ENCODE measurements at regions not wholly inside any gene's neighbourhood (a gene's known extent, or its start where the extent isn't known, plus 50 kb on each side); places are given as distances from the start of the nearest gene placed in this dataset.
"Not testable (repeated sequence)": the region's sequence is repeated elsewhere in the genome, so short reads cannot be mapped to it uniquely, and the experiment has no call there.

DNA sequence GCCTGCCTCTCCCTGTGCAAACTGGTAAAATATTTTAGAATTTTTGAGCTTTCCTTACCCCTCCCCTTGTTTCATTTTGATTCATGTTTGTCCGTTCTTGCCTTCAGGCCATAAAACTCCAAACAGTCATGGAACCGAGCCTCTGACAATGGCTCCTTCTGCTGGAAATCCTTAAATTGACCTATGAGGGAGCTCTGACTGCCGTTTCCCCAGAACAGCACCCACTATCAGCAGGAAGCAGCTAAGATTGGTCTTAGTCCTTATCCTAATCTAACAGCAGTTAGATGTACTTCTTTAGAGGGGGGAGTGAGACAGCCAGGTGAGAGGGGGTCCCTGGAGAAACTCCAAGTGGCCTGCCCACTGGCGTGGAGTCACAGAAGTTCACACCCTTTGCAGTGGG is 106.7 kb downstream of the FAM174A start:
- H3K27me3 ChIP-seq (ENCODE audit: control insufficient read depth, insufficient read depth, low read length) = no peaks in the 10 kb centered on the region
- no peak overlapping the region for H3K4me2 ChIP-seq (ENCODE audit: low read length)
- no peak overlapping the region for H3K4me3 ChIP-seq (ENCODE audit: low read length)
- H3K4me1 ChIP-seq (ENCODE audit: control insufficient read depth, insufficient read depth, low read length) = no peaks in the 10 kb centered on the region
- no peaks in the 10 kb centered on the region for H3K36me3 ChIP-seq (ENCODE audit: insufficient read depth, low read length)
- no peak overlapping the region for H3K9ac ChIP-seq (ENCODE audit: low read depth, low read length)
- no peaks in the 10 kb centered on the region for H3K9me3 ChIP-seq (replicated peaks; ENCODE audit: low read length)

DNA sequence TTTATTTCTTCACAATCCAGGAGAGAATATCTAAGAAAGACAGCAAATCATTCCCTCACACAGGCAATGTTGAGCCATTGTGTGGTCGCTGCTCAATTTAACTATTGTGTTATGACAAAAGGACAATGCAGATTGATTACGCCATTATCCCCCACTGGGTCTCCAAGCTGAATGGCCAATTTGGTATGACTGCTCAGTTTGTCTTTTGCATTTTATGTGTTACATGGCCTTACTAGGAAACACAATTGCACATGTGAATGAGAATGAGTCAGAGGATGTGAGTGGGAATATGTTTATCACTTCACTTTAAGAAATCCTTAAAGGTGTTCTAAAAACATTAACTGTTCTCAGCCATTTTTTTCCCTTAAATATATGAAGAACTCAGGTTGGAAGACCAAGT is 108.3 kb downstream of the FAM174A start:
- Histone ChIP-seq H3K9ac (ENCODE audit: low read depth, low read length) (no peak overlapping the region), H3K4me2 (ENCODE audit: low read length) (no peak overlapping the region), H3K4me1 (ENCODE audit: control insufficient read depth, insufficient read depth, low read length) (no peaks in the 10 kb centered on the region)

DNA sequence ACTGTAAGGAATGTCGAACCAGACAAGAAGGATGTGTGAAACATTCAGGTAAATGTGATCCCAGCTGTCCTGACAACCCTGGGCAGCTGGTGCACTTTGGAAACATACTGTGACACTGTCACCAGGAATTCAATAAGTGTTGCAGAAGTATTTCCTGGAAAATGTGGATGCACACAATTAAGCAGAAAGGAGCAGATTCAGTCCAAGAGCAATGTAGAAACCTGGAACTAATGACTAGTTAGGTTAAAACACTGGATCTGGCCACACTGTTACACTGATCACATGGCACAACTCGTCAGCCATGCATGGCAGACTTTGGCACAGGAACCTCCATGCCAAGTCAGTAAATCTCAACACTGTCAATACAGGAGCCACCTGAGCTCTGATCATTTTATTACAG is 109.0 kb downstream of the FAM174A start:
- H3K4me3 ChIP-seq (ENCODE audit: low read length) = no peak overlapping the region
- H3K9ac ChIP-seq (ENCODE audit: low read depth, low read length) = no peak overlapping the region
- no peak overlapping the region for H3K4me2 ChIP-seq (ENCODE audit: low read length)
- H3K4me1 ChIP-seq (ENCODE audit: control insufficient read depth, insufficient read depth, low read length) = no peaks in the 10 kb centered on the region
- no peaks in the 10 kb centered on the region for H3K27me3 ChIP-seq (ENCODE audit: control insufficient read depth, insufficient read depth, low read length)
- no peaks in the 10 kb centered on the region for H3K36me3 ChIP-seq (ENCODE audit: insufficient read depth, low read length)
- no peaks in the 10 kb centered on the region for H3K9me3 ChIP-seq (replicated peaks; ENCODE audit: low read length)

More for the DNA sequence above, 108.3 kb downstream of the FAM174A start:
- Histone ChIP-seq H3K9me3 (replicated peaks; ENCODE audit: low read length) (no peaks in the 10 kb centered on the region), H3K27me3 (ENCODE audit: control insufficient read depth, insufficient read depth, low read length) (no peaks in the 10 kb centered on the region), H3K4me3 (ENCODE audit: low read length) (no peak overlapping the region), H3K36me3 (ENCODE audit: insufficient read depth, low read length) (no peaks in the 10 kb centered on the region)

DNA sequence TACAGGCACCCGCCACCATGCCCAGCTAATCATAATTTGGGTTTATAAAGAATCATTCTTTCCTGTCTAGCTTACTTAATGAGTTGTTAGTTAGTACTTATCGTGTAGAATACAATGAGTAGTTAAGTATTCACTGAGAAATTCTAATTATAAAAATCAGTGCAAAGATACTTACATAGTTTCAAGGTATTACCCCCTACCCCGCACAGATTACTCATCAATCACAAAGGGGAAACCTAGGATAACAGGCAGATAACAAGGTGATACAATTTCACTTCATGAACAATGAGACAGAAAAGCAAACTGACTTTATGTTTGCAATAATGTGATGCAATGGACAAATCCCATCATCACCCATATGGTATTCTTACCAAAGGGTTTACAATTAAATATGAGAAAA is 109.6 kb downstream of the FAM174A start:
- no peaks in the 10 kb centered on the region for H3K9me3 ChIP-seq (replicated peaks; ENCODE audit: low read length)
- H3K27me3 ChIP-seq (ENCODE audit: control insufficient read depth, insufficient read depth, low read length) = no peaks in the 10 kb centered on the region
- no peak overlapping the region for H3K9ac ChIP-seq (ENCODE audit: low read depth, low read length)
- no peak overlapping the region for H3K4me3 ChIP-seq (ENCODE audit: low read length)
- no peaks in the 10 kb centered on the region for H3K4me1 ChIP-seq (ENCODE audit: control insufficient read depth, insufficient read depth, low read length)
- no peaks in the 10 kb centered on the region for H3K36me3 ChIP-seq (ENCODE audit: insufficient read depth, low read length)
- no peak overlapping the region for H3K4me2 ChIP-seq (ENCODE audit: low read length)

DNA sequence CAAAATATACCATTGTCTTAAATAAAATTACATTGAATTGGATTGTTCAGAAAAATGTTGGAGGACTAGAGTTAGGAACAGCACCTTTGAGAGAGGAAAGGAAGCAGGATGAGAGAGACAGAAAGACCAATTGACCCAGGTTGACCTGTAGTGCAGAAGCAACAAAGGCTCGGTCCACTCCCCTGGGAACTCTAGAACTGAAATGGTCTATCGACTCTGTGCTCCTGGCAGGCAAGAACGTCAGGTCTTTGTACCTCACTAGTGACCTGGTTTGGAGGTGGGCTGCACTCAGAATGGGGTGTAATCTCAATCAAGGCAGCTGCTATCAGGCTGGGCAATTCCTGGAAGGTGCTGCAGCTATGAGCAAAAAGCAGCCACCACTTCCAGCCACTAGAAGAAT is 110.8 kb downstream of the FAM174A start:
- Histone ChIP-seq H3K9ac (ENCODE audit: low read depth, low read length) (no peak overlapping the region), H3K36me3 (ENCODE audit: insufficient read depth, low read length) (no peaks in the 10 kb centered on the region), H3K4me1 (ENCODE audit: control insufficient read depth, insufficient read depth, low read length) (no peaks in the 10 kb centered on the region)

DNA sequence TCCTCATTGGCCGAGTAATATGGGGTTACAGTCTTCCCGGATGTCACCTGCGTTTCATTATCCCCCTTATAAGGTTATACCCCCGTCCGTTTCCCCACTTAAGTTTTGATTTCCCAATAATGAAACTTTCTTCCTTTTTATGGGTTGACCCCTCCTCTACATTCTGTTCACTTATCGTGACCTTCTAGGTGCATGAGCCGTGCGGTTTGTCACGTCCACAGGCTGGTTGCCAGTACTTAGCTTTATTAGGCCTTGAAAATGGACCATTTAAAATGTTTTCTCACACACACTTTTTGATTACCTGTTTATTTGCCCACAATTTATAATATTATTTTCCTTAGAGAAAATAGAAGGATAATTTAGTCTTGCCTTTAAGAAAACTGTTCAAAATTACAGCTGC is 111.5 kb downstream of the FAM174A start:
- no peaks in the 10 kb centered on the region for H3K27me3 ChIP-seq (ENCODE audit: control insufficient read depth, insufficient read depth, low read length)

More for the DNA sequence above, 110.8 kb downstream of the FAM174A start:
- Histone ChIP-seq H3K4me3 (ENCODE audit: low read length) (no peak overlapping the region), H3K4me2 (ENCODE audit: low read length) (no peak overlapping the region), H3K9me3 (replicated peaks; ENCODE audit: low read length) (no peaks in the 10 kb centered on the region), H3K27me3 (ENCODE audit: control insufficient read depth, insufficient read depth, low read length) (no peaks in the 10 kb centered on the region)

DNA sequence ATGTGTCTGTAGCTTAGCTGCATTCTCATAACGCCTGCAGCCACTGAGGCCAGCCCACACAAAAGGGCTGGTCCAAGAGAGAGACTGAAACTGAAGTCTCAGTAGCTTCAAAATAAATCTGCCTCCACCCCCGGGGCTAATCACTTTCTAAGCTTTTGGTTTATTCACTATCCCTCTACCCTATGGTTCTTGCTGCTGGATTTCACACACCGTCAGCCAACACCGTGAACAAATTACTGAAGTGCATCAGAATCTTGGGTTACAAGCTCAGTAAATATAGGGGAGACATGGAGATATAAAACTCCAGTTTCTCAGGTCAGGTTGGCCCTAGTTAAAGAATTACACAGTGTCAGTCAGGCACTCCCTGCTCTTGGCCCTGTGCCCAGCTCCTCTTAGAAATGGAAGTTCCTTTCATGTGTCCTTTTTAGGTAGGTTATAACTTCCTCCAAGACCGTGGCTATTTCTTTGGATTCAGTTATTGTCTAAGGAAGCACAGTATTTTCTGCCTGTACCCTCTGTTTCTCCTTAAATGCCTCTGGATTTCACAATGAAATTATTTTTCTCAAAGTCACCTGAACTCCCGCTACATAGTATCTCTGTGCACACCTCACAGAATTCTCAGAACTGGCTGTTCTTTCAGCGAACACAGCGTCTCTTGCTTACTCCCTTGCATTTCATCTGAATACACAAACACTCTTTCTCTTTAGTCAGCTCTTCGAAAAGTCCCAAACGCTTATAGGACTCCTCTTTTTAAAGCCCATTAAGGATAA is 112.5 kb downstream of the FAM174A start:
- Histone ChIP-seq H3K4me1 (ENCODE audit: control insufficient read depth, insufficient read depth, low read length) (no peaks in the 10 kb centered on the region), H3K9ac (ENCODE audit: low read depth, low read length) (no peak overlapping the region), H3K9me3 (replicated peaks; ENCODE audit: low read length) (no peaks in the 10 kb centered on the region), H3K36me3 (ENCODE audit: insufficient read depth, low read length) (no peaks in the 10 kb centered on the region), H3K27me3 (ENCODE audit: control insufficient read depth, insufficient read depth, low read length) (no peaks in the 10 kb centered on the region), H3K4me2 (ENCODE audit: low read length) (no peak overlapping the region), H3K4me3 (ENCODE audit: low read length) (no peak overlapping the region)

More for the DNA sequence above, 111.5 kb downstream of the FAM174A start:
- no peak overlapping the region for H3K4me3 ChIP-seq (ENCODE audit: low read length)
- H3K4me2 ChIP-seq (ENCODE audit: low read length) = no peak overlapping the region
- no peak overlapping the region for H3K9ac ChIP-seq (ENCODE audit: low read depth, low read length)
- no peaks in the 10 kb centered on the region for H3K9me3 ChIP-seq (replicated peaks; ENCODE audit: low read length)
- H3K36me3 ChIP-seq (ENCODE audit: insufficient read depth, low read length) = no peaks in the 10 kb centered on the region
- H3K4me1 ChIP-seq (ENCODE audit: control insufficient read depth, insufficient read depth, low read length) = no peaks in the 10 kb centered on the region

DNA sequence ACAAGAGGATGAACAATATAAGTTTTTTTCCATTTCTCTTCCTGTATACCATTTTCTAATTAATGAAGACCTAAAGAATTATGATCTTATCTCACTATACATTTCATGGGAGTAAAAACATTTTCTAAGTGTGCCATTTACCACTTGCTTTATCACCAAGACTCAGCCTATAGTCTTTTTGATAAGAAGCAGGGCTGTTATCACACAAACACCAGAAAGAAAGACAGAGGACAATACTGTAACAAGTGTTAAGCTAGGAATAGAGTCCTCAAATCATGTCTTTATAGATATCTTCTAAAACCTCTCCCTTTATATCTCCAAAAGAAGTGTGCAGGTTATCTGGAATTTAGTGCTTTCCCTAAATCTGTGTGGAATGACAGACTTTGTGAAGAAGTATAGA is 119.7 kb downstream of the FAM174A start:
- H3K9ac ChIP-seq (ENCODE audit: low read depth, low read length) = no peak overlapping the region
- no peak overlapping the region for H3K4me3 ChIP-seq (ENCODE audit: low read length)
- no peaks in the 10 kb centered on the region for H3K27me3 ChIP-seq (ENCODE audit: control insufficient read depth, insufficient read depth, low read length)
- no peaks in the 10 kb centered on the region for H3K4me1 ChIP-seq (ENCODE audit: control insufficient read depth, insufficient read depth, low read length)
- no peaks in the 10 kb centered on the region for H3K9me3 ChIP-seq (replicated peaks; ENCODE audit: low read length)
- no peak overlapping the region for H3K4me2 ChIP-seq (ENCODE audit: low read length)
- no peaks in the 10 kb centered on the region for H3K36me3 ChIP-seq (ENCODE audit: insufficient read depth, low read length)

DNA sequence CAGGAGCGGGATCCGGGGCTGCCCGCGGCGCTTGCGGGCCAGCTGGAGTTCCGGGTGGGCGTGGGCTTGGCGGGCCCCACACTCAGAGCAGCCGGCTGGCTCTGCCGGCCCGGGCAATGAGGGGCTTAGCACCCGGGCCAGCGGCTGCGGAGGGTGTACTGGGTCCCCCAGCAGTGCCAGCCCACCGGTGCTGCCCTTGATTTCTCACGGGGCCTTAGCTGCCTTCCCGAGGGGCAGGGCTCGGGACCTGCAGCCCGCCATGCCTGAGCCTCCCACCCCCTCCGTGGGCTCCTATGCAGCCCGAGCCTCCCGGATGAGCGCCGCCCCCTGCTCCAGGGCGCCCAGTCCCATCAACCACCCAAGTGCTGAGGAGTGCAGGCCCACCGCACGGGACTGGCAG is 121.6 kb downstream of the FAM174A start:
- not testable (repeated sequence) for H3K9ac ChIP-seq (ENCODE audit: low read depth, low read length); H3K4me3 ChIP-seq (ENCODE audit: low read length); H3K27me3 ChIP-seq (ENCODE audit: control insufficient read depth, insufficient read depth, low read length); H3K4me1 ChIP-seq (ENCODE audit: control insufficient read depth, insufficient read depth, low read length); H3K9me3 ChIP-seq (replicated peaks; ENCODE audit: low read length); H3K36me3 ChIP-seq (ENCODE audit: insufficient read depth, low read length); H3K4me2 ChIP-seq (ENCODE audit: low read length)

DNA sequence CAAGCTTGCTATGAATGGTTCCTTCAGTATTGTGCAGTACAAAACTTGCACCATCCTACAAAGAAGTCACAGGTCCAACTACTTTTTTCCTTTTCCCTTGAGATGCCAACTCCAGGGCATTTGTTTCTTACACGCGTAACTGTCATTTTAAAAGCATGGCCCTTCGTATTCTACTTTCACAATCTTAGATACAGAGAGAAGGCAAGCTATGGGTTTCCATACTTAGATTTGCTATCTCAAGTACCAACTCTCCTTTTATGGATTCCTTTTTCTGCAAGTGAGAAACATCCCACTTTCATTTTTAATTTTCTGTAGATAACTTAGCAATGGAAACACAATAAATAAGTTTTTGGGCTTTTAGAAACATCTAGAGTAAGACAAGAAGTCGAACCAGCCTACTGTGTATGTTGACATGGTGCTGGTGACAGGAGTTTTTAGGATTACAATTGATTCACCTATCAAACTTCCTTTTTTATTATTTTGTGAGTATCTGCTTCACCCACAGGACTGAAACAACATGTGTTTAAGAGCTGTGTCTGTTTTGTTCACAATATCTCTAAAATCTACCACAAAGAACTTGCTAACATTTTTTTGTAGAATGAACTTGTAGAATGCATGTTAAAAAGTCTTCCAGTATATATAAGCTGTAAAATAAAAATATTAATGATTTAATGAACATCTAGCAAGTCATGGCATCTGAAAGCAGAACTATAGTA is 124.1 kb downstream of the FAM174A start:
- H3K4me3 ChIP-seq (ENCODE audit: low read length) = no peak overlapping the region
- H3K4me1 ChIP-seq (ENCODE audit: control insufficient read depth, insufficient read depth, low read length) = no peaks in the 10 kb centered on the region
- no peaks in the 10 kb centered on the region for H3K9me3 ChIP-seq (replicated peaks; ENCODE audit: low read length)
- H3K27me3 ChIP-seq (ENCODE audit: control insufficient read depth, insufficient read depth, low read length) = no peaks in the 10 kb centered on the region
- H3K9ac ChIP-seq (ENCODE audit: low read depth, low read length) = no peak overlapping the region
- no peaks in the 10 kb centered on the region for H3K36me3 ChIP-seq (ENCODE audit: insufficient read depth, low read length)
- no peak overlapping the region for H3K4me2 ChIP-seq (ENCODE audit: low read length)

DNA sequence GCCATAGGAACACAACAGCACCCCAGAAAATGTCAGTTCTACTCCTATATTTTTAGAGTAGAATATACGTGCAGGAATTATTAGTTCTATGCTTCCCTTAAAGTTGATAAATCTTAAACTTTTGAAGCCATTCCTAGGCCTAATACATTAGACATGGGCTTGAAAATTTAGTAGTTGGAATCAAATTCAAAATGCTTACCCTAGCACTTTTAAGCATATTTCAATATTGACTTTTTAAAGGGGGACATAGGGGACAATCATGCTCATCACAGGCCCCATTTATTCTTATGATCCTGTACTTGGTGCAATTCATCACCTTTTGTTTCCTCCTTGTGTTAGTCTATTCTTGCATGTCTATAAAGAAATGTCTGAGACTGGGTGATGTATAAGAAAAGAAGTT is 129.0 kb downstream of the FAM174A start:
- H3K36me3 ChIP-seq (ENCODE audit: insufficient read depth, low read length) = no peaks in the 10 kb centered on the region
- no peak overlapping the region for H3K4me3 ChIP-seq (ENCODE audit: low read length)
- peaks cover 16% of the 10 kb centered on the region for H3K4me1 ChIP-seq (ENCODE audit: control insufficient read depth, insufficient read depth, low read length)
- no peaks in the 10 kb centered on the region for H3K9me3 ChIP-seq (replicated peaks; ENCODE audit: low read length)
- H3K4me2 ChIP-seq (ENCODE audit: low read length) = no peak overlapping the region
- no peak overlapping the region for H3K9ac ChIP-seq (ENCODE audit: low read depth, low read length)
- H3K27me3 ChIP-seq (ENCODE audit: control insufficient read depth, insufficient read depth, low read length) = no peaks in the 10 kb centered on the region

DNA sequence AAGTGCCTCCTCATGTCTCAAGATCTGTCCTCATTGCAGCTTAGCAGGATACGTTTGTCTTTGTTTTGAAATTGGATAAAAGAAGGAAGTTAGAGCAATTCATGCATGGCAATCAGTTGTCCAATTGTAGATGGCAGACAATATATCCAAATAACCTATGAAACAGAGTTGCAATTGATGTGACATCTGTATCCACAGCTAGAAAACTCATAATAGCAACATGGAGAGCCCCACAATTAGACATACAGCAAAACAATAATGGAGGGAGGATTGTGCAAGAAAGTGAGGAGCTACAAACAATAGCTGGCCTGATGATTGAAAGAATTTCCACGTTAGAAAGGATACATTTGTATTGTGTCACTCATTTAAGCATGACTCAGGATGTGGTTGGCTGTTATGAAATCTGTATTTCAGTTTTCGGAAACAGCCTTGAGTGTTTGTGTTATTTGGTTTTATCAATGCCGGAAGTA is 132.0 kb downstream of the FAM174A start:
- Histone ChIP-seq H3K9me3 (replicated peaks; ENCODE audit: low read length) (no peaks in the 10 kb centered on the region), H3K9ac (ENCODE audit: low read depth, low read length) (no peak overlapping the region), H3K36me3 (ENCODE audit: insufficient read depth, low read length) (no peaks in the 10 kb centered on the region), H3K4me2 (ENCODE audit: low read length) (no peak overlapping the region), H3K4me3 (ENCODE audit: low read length) (no peak overlapping the region), H3K27me3 (ENCODE audit: control insufficient read depth, insufficient read depth, low read length) (no peaks in the 10 kb centered on the region), H3K4me1 (ENCODE audit: control insufficient read depth, insufficient read depth, low read length) (peaks cover 16% of the 10 kb centered on the region)

Measured in skeletal muscle satellite cell (primary cell).